Dermis microvascular lymphatic vessel endothelial cell (primary cell): ENCODE measurements at regions not wholly inside any gene's neighbourhood (a gene's known extent, or its start where the extent isn't known, plus 50 kb on each side); places are given as distances from the start of the nearest gene placed in this dataset.
"Not testable (repeated sequence)": the region's sequence is repeated elsewhere in the genome, so short reads cannot be mapped to it uniquely, and the experiment has no call there.

ENCODE experiments used
- DNase-seq, 2 donors: peaks; one replicate each; pipeline versions ENCODE4 v3.0.0 to v3.0.0-alpha.2; 2010; ENCODE audit warnings: low read depth in 2 of 2

GRCh38 chr16:59566446-59566845, 832.3 kb upstream of the GOT2 start:
- DNase-seq = no peak

- DNase-seq = no peak
Measured at GRCh38 chr16:59558679-59559078, 824.6 kb upstream of the GOT2 start.

- no peak for DNase-seq
Measured at GRCh38 chr16:59552164-59552563, 818.0 kb upstream of the GOT2 start.

- no peak for DNase-seq
Measured at GRCh38 chr16:59545721-59546120, 811.6 kb upstream of the GOT2 start.

- no peak for DNase-seq
Measured at GRCh38 chr16:59543641-59544040, 809.5 kb upstream of the GOT2 start.

GRCh38 chr16:59540621-59541020, 806.5 kb upstream of the GOT2 start:
- no peak for DNase-seq

GRCh38 chr16:59535298-59535697, 801.2 kb upstream of the GOT2 start:
- no peak for DNase-seq

- no peak for DNase-seq
Measured at GRCh38 chr16:59527206-59527997, 793.3 kb upstream of the GOT2 start.

GRCh38 chr16:59522826-59523225, 788.7 kb upstream of the GOT2 start:
- DNase-seq = no peak

- not testable (repeated sequence) for DNase-seq
Measured at GRCh38 chr16:59518721-59519120, 784.6 kb upstream of the GOT2 start.

- DNase-seq = no peak
Measured at GRCh38 chr16:59514651-59515050, 780.5 kb upstream of the GOT2 start.

GRCh38 chr16:59510008-59510424, 775.9 kb upstream of the GOT2 start:
- DNase-seq = no peak

- no peak for DNase-seq
Measured at GRCh38 chr16:59500601-59501000, 766.5 kb upstream of the GOT2 start.

GRCh38 chr16:59487067-59487466, 753.0 kb upstream of the GOT2 start:
- no peak for DNase-seq

GRCh38 chr16:59484833-59485516, 750.9 kb upstream of the GOT2 start:
- DNase-seq = no peak

- no peak for DNase-seq
Measured at GRCh38 chr16:59478838-59479237, 744.7 kb upstream of the GOT2 start.

- no peak for DNase-seq
Measured at GRCh38 chr16:59470556-59470955, 736.4 kb upstream of the GOT2 start.

- no peak for DNase-seq
Measured at GRCh38 chr16:59469266-59469665, 735.1 kb upstream of the GOT2 start.

GRCh38 chr16:59463776-59464175, 729.7 kb upstream of the GOT2 start:
- no peak for DNase-seq

GRCh38 chr16:59459806-59460205, 725.7 kb upstream of the GOT2 start:
- DNase-seq = peak in 1 of 2 donors; percentile 0

- no peak for DNase-seq
Measured at GRCh38 chr16:59455497-59455896, 721.4 kb upstream of the GOT2 start.

- DNase-seq = not testable (repeated sequence)
Measured at GRCh38 chr16:59450513-59450912, 716.4 kb upstream of the GOT2 start.

GRCh38 chr16:59440502-59440901, 706.4 kb upstream of the GOT2 start:
- no peak for DNase-seq
